WTC11 (cell line): ENCODE measurements at regions not wholly inside any gene's neighbourhood (a gene's known extent, or its start where the extent isn't known, plus 50 kb on each side); places are given as distances from the start of the nearest gene placed in this dataset.

Experiments
- ATAC-seq: fragments of 200-7000 bp; cut with Tn5 transposase; 2 replicates; pipeline ENCODE4 v1.10.0; 2021; ENCODE audit warnings: mild to moderate bottlenecking, moderate library complexity
- CTCF ChIA-PET: fragments of 300-600 bp; sonication (Branson Sonifier 250); formaldehyde crosslinking; loops from one replicate; lab custom pipeline; 2021; ENCODE audit warnings: antibody characterized with exemption; lab: Charles Lee
- POLR2A ChIA-PET: fragments of 350-600 bp; sonication (Branson Sonifier 250); formaldehyde crosslinking; loops from one replicate; lab custom pipeline; 2021; ENCODE audit warnings: antibody characterized with exemption; lab: Charles Lee
- DNase-seq: peaks from one replicate; pipeline ENCODE4 v3.0.0; 2021; ENCODE audit warnings: low spot score
- H3K27ac Mint-ChIP-seq: 2 replicates; pipeline ENCODE4 v1.8.0; 2021; ENCODE audit warnings: mixed read lengths
- H3K27me3 Mint-ChIP-seq: 2 replicates; pipeline ENCODE4 v1.8.0; 2021; ENCODE audit warnings: low read depth, mild to moderate bottlenecking, moderate library complexity, mixed read lengths
- H3K36me3 Mint-ChIP-seq: 2 replicates; pipeline ENCODE4 v1.8.0; 2021; ENCODE audit warnings: mixed read lengths
- H3K4me1 Mint-ChIP-seq: 2 replicates; pipeline ENCODE4 v1.8.0; 2022; ENCODE audit warnings: mixed read lengths
- H3K4me3 Mint-ChIP-seq: 2 replicates; pipeline ENCODE4 v1.8.0; 2021; ENCODE audit warnings: mild to moderate bottlenecking, moderate library complexity, mixed read lengths
- H3K9me3 Mint-ChIP-seq: 2 replicates; pipeline ENCODE4 v1.8.0; 2021; ENCODE audit warnings: mixed read lengths
- EMX1 ChIP-seq: fragments of 250-450 bp; sonication (Bioruptor Pico); IDR thresholded peaks from 2 replicates; pipeline ENCODE4 v1.8.0; 2021; ENCODE audit warnings: mild to moderate bottlenecking
- GTF2I ChIP-seq: fragments of 250-450 bp; sonication (Bioruptor Pico); conservative IDR thresholded peaks from 2 replicates; pipeline ENCODE4 v1.4.0; 2021; ENCODE audit warnings: mild to moderate bottlenecking
- JAZF1 ChIP-seq: fragments of 250-450 bp; sonication (Bioruptor Pico); IDR thresholded peaks from 2 replicates; pipeline ENCODE4 v1.9.0; 2021; ENCODE audit warnings: moderate library complexity, mild to moderate bottlenecking, inconsistent platforms
- NFATC4 ChIP-seq: fragments of 250-450 bp; sonication (Bioruptor Pico); IDR thresholded peaks from 2 replicates; pipeline ENCODE4 v1.9.0; 2021; ENCODE audit warnings: mild to moderate bottlenecking
- NR1H2 ChIP-seq: sonication (generic); formaldehyde crosslinking; IDR thresholded peaks from 2 replicates; pipeline ENCODE4 v1.9.0; 2021; ENCODE audit warnings: mild to moderate bottlenecking, moderate library complexity, missing genetic modification reagents
- NR3C1 ChIP-seq: sonication (generic); formaldehyde crosslinking; conservative IDR thresholded peaks from 2 replicates; pipeline ENCODE4 v1.8.1; 2023; ENCODE audit warnings: low read depth, mild to moderate bottlenecking, missing genetic modification reagents
- RORB ChIP-seq: fragments of 250-450 bp; sonication (Bioruptor Pico); IDR thresholded peaks from 2 replicates; pipeline ENCODE4 v1.9.0; 2021; ENCODE audit warnings: mild to moderate bottlenecking
- SOX15 ChIP-seq: fragments of 250-450 bp; sonication (Bioruptor Pico); IDR thresholded peaks from 2 replicates; pipeline ENCODE4 v1.9.0; 2021; ENCODE audit warnings: mild to moderate bottlenecking
- TEAD1 ChIP-seq: sonication (generic); formaldehyde crosslinking; IDR thresholded peaks from 2 replicates; pipeline ENCODE4 v1.8.0; 2022; ENCODE audit warnings: mild to moderate bottlenecking, missing genetic modification reagents
- TEAD4 ChIP-seq: sonication (generic); formaldehyde crosslinking; IDR thresholded peaks from 2 replicates; pipeline ENCODE4 v1.8.0; 2022; ENCODE audit warnings: mild to moderate bottlenecking, missing genetic modification reagents
- TP53 ChIP-seq: sonication (generic); formaldehyde crosslinking; IDR thresholded peaks from 2 replicates; pipeline ENCODE4 v1.8.1; 2023; ENCODE audit warnings: mild to moderate bottlenecking, missing genetic modification reagents
- ZBTB21 ChIP-seq: sonication (generic); formaldehyde crosslinking; IDR thresholded peaks from 2 replicates; pipeline ENCODE4 v1.8.1; 2023; ENCODE audit warnings: mild to moderate bottlenecking, missing genetic modification reagents, borderline replicate concordance
- ZNF121 ChIP-seq: sonication (generic); formaldehyde crosslinking; IDR thresholded peaks from 2 replicates; pipeline ENCODE4 v1.8.0; 2023; ENCODE audit warnings: missing genetic modification reagents
- ZNF263 ChIP-seq: sonication (generic); formaldehyde crosslinking; IDR thresholded peaks from 2 replicates; pipeline ENCODE4 v1.8.1; 2022; ENCODE audit warnings: low read depth, mild to moderate bottlenecking, moderate library complexity, missing genetic modification reagents
- ZNF317 ChIP-seq: sonication (generic); formaldehyde crosslinking; IDR thresholded peaks from 2 replicates; pipeline ENCODE4 v1.8.1; 2023; ENCODE audit warnings: low read depth, mild to moderate bottlenecking, moderate library complexity, missing genetic modification reagents, borderline replicate concordance
- TF ChIP-seq, protein P1 (sequence below): fragments of 250-450 bp; sonication (Bioruptor Pico); IDR thresholded peaks from 2 replicates; pipeline ENCODE4 v2.1.2; 2022; ENCODE audit warnings: mild to moderate bottlenecking, moderate library complexity
- TF ChIP-seq, protein P2 (sequence below): sonication (generic); formaldehyde crosslinking; IDR thresholded peaks from 2 replicates; pipeline ENCODE4 v1.8.1; 2023; ENCODE audit warnings: mild to moderate bottlenecking, missing genetic modification reagents, moderate library complexity
- TF ChIP-seq, protein P3 (sequence below): sonication (generic); formaldehyde crosslinking; IDR thresholded peaks from 2 replicates; pipeline ENCODE4 v1.8.1; 2022; ENCODE audit warnings: mild to moderate bottlenecking, moderate library complexity, missing genetic modification reagents
- TF ChIP-seq, protein P4 (sequence below): sonication (generic); formaldehyde crosslinking; IDR thresholded peaks from 2 replicates; pipeline ENCODE4 v1.8.1; 2023; ENCODE audit warnings: mild to moderate bottlenecking, moderate library complexity, missing genetic modification reagents
- TF ChIP-seq, protein P5 (sequence below): sonication (generic); formaldehyde crosslinking; conservative IDR thresholded peaks from 2 replicates; pipeline ENCODE4 v1.8.1; 2023; ENCODE audit warnings: mild to moderate bottlenecking, low read depth, missing genetic modification reagents, moderate library complexity
- TF ChIP-seq, protein P6 (sequence below): fragments of 250-450 bp; sonication (Bioruptor Pico); IDR thresholded peaks from 2 replicates; pipeline ENCODE4 v1.8.0; 2021; ENCODE audit warnings: mild to moderate bottlenecking
- TF ChIP-seq, protein P7 (sequence below): sonication (generic); formaldehyde crosslinking; IDR thresholded peaks from 2 replicates; pipeline ENCODE4 v1.8.0; 2022; ENCODE audit warnings: missing genetic modification reagents

DNA sequence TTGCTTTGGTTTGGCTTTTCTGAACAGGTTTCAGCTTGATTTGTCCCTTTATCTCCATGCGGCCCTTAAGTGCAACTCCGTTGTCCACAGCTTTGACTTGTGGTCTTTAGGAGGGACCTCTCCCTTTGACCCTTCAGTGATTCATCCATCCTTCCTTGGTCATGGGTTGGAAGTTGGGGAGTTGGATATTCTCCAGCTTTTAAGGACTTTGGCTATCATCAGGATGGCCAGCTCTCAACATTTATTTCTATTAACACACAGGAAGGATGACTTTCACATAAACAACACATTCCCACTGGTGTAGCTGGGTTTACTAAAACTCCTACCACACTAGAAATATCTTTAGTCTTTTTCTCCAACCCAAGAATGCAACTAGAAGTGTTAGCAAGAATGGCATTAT, 50.9 kb upstream of the E2F7 start:
- no peak for DNase-seq
- no peak overlapping the region for H3K4me3 Mint-ChIP-seq
- H3K9me3 Mint-ChIP-seq: peaks cover 4% of the 10 kb centered on the region
- ATAC-seq: no peak
- ChIA-PET POLR2A (no interaction called here), CTCF (no interaction called here)
- peaks cover 3% of the 10 kb centered on the region for H3K4me1 Mint-ChIP-seq
- H3K27me3 Mint-ChIP-seq: no peaks in the 10 kb centered on the region
- TF ChIP-seq, protein P1, sequence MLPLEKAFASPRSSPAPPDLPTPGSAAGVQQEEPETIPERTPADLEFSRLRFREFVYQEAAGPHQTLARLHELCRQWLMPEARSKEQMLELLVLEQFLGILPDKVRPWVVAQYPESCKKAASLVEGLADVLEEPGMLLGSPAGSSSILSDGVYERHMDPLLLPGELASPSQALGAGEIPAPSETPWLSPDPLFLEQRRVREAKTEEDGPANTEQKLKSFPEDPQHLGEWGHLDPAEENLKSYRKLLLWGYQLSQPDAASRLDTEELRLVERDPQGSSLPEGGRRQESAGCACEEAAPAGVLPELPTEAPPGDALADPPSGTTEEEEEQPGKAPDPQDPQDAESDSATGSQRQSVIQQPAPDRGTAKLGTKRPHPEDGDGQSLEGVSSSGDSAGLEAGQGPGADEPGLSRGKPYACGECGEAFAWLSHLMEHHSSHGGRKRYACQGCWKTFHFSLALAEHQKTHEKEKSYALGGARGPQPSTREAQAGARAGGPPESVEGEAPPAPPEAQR (CRISPR knock-in tag): no peak
- TF ChIP-seq ZNF263 (no peak), TEAD4 (CRISPR knock-in tag) (no peak), GTF2I (no peak), JAZF1 (CRISPR knock-in tag) (no peak), EMX1 (CRISPR knock-in tag) (no peak), ZNF121 (CRISPR knock-in tag) (no peak), NFATC4 (CRISPR knock-in tag) (no peak)
- TF ChIP-seq, protein P2, sequence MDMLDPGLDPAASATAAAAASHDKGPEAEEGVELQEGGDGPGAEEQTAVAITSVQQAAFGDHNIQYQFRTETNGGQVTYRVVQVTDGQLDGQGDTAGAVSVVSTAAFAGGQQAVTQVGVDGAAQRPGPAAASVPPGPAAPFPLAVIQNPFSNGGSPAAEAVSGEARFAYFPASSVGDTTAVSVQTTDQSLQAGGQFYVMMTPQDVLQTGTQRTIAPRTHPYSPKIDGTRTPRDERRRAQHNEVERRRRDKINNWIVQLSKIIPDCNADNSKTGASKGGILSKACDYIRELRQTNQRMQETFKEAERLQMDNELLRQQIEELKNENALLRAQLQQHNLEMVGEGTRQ: no peak
- TF ChIP-seq, protein P3, sequence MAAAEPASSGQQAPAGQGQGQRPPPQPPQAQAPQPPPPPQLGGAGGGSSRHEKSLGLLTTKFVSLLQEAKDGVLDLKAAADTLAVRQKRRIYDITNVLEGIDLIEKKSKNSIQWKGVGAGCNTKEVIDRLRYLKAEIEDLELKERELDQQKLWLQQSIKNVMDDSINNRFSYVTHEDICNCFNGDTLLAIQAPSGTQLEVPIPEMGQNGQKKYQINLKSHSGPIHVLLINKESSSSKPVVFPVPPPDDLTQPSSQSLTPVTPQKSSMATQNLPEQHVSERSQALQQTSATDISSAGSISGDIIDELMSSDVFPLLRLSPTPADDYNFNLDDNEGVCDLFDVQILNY: no peak
- TF ChIP-seq, protein P4, sequence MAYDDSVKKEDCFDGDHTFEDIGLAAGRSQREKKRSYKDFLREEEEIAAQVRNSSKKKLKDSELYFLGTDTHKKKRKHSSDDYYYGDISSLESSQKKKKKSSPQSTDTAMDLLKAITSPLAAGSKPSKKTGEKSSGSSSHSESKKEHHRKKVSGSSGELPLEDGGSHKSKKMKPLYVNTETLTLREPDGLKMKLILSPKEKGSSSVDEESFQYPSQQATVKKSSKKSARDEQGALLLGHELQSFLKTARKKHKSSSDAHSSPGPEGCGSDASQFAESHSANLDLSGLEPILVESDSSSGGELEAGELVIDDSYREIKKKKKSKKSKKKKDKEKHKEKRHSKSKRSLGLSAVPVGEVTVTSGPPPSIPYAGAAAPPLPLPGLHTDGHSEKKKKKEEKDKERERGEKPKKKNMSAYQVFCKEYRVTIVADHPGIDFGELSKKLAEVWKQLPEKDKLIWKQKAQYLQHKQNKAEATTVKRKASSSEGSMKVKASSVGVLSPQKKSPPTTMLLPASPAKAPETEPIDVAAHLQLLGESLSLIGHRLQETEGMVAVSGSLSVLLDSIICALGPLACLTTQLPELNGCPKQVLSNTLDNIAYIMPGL (CRISPR knock-in tag): no peak
- TF ChIP-seq, protein P5, sequence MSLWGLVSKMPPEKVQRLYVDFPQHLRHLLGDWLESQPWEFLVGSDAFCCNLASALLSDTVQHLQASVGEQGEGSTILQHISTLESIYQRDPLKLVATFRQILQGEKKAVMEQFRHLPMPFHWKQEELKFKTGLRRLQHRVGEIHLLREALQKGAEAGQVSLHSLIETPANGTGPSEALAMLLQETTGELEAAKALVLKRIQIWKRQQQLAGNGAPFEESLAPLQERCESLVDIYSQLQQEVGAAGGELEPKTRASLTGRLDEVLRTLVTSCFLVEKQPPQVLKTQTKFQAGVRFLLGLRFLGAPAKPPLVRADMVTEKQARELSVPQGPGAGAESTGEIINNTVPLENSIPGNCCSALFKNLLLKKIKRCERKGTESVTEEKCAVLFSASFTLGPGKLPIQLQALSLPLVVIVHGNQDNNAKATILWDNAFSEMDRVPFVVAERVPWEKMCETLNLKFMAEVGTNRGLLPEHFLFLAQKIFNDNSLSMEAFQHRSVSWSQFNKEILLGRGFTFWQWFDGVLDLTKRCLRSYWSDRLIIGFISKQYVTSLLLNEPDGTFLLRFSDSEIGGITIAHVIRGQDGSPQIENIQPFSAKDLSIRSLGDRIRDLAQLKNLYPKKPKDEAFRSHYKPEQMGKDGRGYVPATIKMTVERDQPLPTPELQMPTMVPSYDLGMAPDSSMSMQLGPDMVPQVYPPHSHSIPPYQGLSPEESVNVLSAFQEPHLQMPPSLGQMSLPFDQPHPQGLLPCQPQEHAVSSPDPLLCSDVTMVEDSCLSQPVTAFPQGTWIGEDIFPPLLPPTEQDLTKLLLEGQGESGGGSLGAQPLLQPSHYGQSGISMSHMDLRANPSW (CRISPR knock-in tag): no peak
- TF ChIP-seq, protein P6, sequence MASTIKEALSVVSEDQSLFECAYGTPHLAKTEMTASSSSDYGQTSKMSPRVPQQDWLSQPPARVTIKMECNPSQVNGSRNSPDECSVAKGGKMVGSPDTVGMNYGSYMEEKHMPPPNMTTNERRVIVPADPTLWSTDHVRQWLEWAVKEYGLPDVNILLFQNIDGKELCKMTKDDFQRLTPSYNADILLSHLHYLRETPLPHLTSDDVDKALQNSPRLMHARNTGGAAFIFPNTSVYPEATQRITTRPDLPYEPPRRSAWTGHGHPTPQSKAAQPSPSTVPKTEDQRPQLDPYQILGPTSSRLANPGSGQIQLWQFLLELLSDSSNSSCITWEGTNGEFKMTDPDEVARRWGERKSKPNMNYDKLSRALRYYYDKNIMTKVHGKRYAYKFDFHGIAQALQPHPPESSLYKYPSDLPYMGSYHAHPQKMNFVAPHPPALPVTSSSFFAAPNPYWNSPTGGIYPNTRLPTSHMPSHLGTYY (CRISPR knock-in tag): no peak
- H3K36me3 Mint-ChIP-seq: peaks cover 1% of the 10 kb centered on the region
- no peak overlapping the region for H3K27ac Mint-ChIP-seq

DNA sequence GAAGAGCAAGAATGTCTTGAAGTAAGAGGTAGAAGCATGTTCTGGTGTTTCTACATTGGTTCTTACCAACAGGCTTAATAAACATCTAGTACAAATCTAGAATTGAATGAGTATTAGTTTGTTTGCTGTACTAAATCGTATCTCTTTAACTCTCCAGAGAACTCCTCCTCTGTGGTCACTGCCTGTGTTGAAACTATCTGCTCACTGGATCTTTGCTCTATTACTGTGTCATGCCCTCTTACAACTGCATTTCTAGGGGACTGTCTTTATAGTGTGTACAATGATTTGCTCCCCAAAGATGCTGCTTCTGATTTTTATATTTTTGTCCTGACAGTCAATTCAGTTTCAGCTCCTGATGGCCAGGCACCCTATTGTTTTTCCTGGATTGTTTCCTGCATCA, 50.1 kb upstream of the E2F7 start:
- peaks cover 12% of the 10 kb centered on the region for H3K9me3 Mint-ChIP-seq
- no peak overlapping the region for H3K27ac Mint-ChIP-seq
- H3K36me3 Mint-ChIP-seq: peaks cover 7% of the 10 kb centered on the region
- H3K27me3 Mint-ChIP-seq: no peaks in the 10 kb centered on the region
- DNase-seq (no peak), ATAC-seq (no peak)
- ChIA-PET CTCF (no interaction called here), POLR2A (no interaction called here)
- no peak overlapping the region for H3K4me3 Mint-ChIP-seq
- peaks cover 3% of the 10 kb centered on the region for H3K4me1 Mint-ChIP-seq
- TF ChIP-seq SOX15 (CRISPR knock-in tag) (no peak), ZNF263 (no peak), NR1H2 (no peak), NR3C1 (no peak), ZBTB21 (no peak), TP53 (CRISPR knock-in tag) (no peak), RORB (no peak), ZNF317 (CRISPR knock-in tag) (no peak), TEAD1 (no peak)
- TF ChIP-seq, protein P4 (CRISPR knock-in tag): no peak
- TF ChIP-seq, protein P7, sequence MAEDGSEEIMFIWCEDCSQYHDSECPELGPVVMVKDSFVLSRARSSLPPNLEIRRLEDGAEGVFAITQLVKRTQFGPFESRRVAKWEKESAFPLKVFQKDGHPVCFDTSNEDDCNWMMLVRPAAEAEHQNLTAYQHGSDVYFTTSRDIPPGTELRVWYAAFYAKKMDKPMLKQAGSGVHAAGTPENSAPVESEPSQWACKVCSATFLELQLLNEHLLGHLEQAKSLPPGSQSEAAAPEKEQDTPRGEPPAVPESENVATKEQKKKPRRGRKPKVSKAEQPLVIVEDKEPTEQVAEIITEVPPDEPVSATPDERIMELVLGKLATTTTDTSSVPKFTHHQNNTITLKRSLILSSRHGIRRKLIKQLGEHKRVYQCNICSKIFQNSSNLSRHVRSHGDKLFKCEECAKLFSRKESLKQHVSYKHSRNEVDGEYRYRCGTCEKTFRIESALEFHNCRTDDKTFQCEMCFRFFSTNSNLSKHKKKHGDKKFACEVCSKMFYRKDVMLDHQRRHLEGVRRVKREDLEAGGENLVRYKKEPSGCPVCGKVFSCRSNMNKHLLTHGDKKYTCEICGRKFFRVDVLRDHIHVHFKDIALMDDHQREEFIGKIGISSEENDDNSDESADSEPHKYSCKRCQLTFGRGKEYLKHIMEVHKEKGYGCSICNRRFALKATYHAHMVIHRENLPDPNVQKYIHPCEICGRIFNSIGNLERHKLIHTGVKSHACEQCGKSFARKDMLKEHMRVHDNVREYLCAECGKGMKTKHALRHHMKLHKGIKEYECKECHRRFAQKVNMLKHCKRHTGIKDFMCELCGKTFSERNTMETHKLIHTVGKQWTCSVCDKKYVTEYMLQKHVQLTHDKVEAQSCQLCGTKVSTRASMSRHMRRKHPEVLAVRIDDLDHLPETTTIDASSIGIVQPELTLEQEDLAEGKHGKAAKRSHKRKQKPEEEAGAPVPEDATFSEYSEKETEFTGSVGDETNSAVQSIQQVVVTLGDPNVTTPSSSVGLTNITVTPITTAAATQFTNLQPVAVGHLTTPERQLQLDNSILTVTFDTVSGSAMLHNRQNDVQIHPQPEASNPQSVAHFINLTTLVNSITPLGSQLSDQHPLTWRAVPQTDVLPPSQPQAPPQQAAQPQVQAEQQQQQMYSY (CRISPR knock-in tag): no peak
